OCI-M2 (cell line): ENCODE measurements at regions not wholly inside any gene's neighbourhood (a gene's known extent, or its start where the extent isn't known, plus 50 kb on each side); places are given as distances from the start of the nearest gene placed in this dataset.

Source experiments
- DNase-seq: peaks from one replicate; lab custom pipeline; 2025; ENCODE audit not compliant: unreplicated experiment; lab: John Stamatoyannopoulos, UW

DNA sequence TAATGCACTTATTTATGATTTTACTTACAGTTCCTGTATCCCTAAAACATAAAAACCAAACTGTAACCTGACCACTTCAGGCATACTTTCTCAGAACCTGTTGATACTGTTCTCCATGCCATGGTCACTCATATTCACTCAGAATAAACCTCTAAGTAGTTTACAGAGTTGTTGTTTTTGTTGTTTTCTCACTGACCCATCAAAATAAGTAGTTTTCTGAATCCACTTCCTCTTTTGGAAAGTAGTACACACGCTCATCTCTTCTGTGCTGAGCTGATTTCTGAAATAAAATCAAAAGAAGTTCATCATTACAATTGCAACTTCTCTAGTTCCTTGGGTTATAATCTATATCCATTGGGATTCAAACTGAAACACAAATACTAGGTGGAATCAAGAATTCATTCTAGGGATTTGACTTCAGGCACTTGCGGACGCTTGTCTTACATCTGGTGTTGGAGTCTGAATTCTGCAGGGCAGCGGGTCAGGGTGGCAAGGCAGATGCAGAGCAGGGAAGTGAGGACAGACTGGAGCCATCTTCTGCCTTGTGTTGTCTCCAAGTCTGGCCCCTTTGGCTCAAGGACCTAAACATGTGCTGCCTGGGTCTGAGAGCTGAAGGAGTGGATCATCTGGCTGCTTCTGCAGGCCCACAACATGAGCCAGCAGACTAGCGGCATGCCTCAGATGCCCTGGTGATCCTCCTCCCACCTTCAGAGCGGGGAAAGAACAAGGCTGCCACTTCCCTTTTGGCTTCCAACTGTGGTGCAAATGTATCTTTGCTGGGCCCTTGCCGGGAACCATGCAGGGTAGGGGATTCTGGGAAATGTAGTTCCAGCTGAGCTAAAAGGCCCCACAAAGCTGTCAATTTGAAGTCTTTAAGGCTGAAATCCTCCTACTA is 167.9 kb upstream of the MYLIP start:
- no peak for DNase-seq

DNA sequence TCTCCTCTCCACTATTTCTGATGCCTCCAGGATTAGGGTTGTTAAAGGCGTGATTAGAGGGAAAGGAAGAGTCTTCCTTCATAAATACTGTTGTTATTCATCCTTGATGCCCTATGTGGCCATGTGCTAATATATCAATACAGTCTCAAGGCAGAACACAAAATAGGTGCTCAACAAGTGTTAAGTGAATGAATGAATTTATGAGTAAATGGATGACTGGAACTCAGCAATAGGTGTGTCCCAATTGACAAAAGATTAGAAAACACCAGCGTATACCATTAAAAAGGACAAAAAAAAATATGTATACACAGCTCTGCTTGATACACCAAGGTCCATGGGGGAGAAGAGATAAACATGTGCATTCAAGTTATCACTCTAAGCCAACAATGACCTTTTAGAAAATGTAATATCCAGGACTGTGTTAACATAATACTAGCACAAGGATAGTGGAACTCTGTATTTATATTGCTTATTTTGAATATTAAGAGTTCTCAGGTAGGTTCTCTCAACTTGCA is 171.2 kb upstream of the MYLIP start:
- DNase-seq = no peak

DNA sequence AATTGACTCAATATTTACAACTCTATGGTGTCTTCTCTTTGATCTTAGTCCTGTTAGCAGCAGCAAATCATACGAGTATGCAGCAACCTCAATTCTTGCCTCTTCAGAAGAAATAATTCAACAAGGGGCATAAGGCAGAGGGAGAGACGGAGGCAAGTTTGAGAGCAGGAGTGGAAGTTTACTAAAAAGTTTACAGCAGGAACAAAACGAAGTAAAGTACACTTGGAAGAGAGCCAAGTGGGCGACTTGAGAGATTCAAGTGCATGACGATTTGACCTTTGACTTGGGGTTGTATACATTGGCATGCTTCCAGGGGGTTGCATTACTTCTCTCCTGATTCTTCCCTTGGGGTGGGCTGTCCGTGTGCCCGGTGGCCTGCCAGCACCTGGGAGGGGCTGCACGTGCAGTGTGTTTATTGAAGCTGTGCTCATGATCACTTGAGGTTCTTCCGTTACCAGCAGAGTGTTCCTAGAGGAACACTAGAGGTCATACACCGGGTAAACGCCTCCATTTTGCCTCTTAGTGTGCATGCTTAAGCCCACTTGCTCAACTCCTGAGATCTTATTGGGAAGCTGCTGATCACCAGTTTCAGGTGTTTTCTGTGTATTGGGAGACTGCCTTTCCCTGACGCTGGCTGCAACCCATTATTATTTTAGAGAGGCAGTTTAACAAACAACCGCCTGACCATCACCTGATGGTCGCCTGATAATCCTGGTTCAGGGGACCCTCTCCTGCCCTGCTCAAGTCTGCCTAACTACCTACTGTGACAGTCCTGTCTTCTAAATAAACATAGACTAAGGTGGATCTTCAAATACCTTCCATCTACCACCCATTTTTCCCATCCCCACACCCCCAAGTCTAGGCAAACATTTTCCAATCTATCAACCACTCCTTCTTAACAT is 172.4 kb upstream of the MYLIP start:
- DNase-seq = no peak

DNA sequence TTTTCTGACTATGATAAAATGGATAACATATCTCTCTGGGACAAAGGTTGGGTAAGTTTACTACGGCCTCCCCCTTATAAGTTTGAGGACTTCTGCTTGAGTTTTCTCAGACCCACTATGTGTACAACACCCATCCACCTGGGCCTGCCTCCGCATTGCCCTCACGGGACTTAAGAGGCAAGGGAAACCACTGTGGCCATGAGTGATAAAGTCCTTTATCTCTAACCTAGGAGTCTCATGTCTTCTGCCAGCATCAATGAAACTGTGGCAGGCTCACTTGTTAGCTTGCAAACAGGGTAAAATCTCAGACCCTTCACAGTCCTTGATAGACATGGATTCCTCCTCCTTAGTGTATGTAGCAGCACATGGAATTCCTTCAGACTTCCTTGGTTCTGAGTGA is 173.4 kb upstream of the MYLIP start:
- DNase-seq = no peak

DNA sequence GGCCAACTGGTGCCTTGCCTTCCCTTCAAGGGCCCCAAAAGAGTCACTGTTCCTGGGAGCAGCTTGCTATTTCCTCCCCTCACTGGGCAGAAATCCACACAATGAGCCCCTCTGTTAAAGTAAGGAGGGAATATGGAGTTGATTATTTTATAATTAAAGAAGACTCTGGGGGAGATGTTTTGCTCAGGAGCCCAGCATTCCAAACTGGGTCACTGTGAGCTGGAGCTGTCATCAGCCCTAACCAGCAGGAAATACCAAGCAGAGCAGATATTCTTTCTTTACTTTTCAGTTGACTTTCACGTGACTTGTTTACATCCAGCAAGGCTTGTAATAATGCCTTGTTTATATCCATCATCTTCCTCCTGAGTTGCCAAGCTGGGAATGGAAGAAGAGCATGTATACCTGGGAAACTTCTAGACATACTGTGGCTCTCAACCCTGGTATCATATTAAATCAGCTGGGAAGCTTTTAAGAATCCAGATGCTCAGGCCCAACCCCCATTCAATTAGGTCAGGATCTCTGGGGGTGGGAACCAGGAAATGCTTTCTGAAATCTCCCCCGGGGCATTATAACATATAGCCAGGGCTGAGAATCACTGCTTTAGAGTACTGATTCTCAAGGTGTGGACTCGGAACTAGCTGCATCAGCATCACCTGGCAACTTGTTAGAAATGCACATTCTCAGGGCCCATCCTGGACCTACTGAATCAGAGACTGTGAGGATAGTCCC is 175.6 kb upstream of the MYLIP start:
- no peak for DNase-seq

DNA sequence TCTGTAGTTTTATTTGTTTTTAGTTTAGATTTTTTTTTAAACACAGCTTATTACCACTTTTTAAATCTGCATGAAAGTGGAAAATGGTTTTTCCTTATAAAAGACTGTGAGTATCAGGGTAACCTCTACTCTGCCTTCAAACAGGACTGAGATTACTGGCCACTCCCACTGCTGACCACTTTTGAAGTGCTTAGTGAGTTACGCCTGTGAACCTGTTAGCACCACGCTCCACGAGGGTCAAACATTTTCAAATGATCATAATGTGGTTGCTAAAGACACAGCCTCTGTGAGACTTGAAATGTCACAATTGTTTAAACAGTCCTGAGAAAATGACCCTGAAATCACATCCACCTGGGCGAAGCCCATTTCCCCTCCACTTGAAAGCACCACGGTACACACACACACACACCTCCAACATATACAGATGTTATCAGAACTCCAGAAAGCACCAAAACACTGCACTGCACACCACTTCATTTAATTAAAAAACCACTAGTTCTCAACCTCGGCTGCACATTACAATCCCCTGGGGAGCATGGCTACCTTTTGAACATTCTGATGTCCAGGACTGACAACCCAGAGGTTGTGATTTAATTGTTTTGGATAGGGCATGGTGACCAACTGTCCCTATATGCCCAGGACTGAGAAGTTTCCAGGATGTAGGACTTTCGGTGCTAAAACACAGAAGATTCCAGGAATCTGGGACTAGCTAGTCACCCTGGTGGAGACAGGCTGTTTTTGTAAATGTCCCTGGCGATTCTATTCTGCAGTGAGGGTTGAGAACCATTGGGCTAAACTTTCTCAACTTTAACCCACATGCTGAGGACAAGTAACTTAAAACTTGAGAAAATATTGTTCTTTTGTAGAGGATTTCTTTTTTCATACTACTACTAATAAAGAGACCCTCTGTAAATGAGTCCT is 176.4 kb upstream of the MYLIP start:
- no peak for DNase-seq

DNA sequence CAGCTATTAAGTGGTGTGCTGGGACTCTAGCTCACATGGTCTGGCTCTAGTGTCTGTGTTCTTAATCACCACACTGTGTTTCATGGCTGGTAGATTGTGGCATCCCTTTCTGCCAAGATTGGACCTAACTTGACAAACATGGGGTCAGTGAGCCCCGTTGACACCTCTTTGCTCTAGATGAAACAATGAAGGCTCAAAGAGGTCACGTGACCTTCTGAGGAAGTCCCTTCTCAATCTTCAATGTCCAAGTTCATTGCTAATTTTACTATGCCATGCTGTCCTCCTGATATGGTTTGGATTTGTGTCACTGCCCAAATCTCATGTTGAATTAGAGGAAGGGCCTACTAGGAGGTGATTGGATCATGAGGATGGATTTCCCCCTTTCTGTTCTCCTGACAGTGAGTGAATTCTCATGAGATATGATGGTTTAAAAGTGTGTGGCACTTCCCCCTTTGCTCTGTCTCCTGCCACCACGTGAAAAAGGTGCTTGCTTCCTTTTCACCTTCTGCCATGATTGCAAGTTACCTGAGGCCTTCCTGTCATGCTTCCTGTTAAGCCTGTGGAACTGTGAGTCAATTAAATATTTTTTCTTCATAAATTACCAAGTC is 177.8 kb upstream of the MYLIP start:
- DNase-seq = no peak

DNA sequence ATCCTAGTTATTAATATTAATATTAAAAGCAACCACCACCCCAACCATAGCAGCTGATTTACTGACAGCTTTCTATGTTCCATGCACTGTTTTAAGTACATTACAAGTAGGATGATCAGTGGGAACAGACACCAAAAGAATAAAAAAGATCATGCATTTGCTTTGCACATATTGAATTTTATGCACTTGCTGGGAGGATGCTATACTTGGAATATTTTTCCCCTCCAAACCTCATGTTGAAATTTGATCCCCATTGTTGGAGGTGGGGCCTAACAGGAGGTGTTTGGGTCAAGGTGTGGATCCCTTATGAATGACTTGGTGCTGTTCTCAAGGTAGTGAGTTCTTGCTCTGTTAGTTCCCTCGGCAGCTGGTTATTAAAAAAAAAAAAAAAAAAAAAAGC is 178.9 kb upstream of the MYLIP start:
- no peak for DNase-seq

DNA sequence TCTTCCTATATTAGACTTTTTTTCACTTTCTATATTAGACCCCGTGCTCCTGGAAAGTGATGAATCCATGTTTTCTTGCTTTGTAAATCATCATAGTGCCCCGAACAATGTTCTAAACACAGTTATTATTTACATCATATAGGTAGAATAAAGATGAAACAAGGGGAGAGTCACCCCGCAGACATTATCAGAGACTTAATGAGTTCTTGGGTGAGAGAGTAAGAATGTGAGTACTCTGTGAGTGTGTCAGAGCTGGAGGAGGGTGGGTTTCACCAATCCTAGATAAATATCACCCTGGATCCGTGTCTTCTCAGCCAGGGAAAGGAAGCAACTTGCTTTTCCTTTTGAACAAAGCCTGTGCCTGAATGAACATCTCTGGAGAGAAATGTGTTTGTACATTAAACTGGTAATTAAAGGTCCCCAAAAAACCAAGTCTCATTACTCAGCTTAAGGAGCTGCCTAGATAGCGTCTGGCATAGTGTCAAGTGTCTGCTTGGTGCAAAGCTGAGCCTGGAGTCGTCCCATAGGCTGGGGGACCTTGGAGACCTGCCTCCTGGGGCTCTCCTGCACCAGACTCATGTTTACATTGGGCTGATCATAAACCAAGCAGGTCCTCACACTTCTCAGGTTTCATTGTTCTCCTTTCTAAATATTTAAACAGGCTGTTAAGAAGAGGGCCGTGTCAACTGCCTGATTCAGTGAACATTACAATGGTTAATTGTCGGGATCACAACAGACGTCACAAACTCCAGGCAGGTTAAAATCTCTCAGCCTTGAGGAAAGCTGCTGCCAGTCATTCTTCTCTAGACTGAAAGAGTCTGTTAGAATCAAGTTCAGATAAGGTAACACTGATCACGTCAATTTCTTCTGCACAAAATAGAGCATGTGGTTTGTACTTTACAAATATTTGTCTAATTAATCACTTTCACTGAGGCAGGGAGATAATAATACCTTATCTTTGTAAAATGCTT is 179.7 kb upstream of the MYLIP start:
- DNase-seq = no peak

DNA sequence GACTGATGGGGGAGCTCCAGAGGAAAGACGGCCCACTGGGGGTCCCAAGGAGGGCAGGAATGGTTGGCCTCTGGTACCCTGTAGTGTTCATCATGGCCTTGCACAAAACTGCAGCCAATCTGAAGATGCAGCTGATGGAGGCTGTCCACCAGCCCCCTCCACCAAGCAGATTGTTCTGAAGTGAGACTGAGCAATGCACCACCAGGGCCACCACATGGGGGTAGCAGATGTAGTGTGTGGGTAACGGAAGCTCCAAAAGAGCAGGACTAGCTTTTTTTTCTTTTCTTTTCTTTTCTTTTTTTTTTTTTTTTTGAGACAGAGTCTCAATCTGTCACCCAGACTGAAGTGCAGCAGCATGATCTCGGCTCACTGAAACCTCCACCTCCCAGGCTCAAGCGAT is 181.0 kb upstream of the MYLIP start:
- no peak for DNase-seq

DNA sequence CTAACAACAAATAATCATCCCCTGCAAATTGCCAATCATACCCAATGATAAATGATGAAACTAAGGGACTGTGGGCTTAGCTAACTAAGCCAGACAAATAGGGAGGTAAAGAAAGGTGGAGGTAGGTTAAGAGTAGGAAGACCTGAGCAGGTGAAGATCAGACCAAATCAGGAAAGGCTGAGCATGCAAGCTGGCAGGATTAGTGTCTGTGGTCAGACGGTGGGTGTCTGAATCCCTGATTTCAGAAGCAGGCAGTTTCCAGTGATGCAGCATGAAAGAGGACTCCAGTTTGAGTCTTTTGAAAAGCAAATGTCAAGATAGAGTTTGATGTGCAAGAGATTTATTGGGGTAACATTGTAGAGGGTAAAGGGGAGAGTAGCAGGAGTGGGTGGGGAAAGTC is 181.4 kb upstream of the MYLIP start:
- DNase-seq = no peak

DNA sequence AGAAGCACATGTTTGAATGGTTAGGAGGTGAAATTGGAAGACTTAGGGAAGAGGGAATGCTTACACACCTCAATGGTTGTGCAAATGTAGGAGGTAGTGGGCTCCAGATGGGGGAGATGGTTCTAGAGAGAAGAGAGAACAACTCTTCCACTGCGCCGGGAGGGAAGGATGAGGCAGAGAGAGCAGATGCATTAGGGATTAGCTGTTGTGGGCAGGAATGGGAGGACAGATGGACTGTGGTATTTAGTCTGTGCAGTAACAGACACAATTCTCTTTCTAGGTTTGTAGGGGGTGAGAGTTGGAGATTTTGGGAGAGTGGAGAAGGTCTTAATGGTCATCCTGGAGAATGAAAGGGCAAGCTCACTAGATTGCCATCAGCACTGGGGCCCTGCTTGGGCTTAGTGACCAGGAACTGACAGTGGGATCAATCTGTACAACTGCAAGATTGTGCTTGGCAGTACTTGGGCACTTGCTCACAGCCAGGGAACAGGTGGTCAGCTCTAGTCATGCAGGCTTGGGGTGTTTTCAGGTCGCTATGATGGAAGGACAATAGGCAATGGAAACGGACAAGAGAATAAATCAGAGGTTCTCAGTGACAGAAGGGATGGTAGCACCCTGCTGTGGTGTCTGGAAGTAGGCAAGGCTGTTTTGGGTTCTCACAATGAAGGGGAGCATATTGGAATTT is 182.0 kb upstream of the MYLIP start:
- DNase-seq = no peak

DNA sequence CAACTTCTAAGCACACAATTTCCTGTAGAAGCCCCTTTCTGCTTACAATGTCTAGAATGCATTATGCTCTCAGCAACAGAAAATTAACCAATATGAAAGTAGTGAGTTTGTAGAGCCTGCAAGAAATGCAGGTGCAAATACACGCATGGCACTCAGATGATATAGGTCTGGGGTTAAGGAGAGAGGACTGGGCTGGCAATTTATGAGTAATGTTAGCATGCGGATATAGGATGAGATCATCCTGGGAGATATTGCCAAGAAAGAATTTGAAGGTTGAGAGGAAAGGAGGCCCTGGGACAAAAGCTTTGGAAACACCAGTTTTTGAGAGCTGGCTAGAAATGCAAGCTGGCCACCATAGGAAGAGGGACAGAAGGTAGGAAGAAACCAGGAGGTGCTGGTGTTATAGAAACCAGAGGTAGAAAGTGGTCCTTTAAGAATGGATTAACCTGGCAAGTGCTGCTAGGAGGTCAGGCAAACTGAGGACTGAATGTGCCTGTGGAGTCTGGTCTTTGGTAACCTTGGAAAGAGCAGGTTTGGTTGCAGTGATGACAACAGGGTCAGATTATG is 183.2 kb upstream of the MYLIP start:
- DNase-seq = no peak

DNA sequence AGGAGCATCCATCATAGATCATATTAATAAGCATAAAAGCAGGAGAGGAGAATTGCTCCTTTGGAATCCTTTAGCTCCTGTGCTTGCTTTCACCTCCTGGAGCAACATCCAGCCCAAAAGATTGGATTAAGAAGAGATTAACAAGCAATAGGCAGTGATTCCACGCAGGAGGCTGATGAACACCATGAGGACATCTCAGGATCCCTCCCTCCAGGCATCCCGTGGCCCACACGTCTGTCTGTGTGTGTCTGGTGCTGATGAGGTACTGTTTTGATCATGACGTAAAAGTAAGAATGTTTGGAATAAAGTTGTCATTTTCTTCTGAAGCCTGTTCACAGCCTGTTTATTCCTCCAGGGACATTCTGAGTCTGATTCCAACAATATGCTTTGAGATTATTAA is 185.5 kb upstream of the MYLIP start:
- no peak for DNase-seq

DNA sequence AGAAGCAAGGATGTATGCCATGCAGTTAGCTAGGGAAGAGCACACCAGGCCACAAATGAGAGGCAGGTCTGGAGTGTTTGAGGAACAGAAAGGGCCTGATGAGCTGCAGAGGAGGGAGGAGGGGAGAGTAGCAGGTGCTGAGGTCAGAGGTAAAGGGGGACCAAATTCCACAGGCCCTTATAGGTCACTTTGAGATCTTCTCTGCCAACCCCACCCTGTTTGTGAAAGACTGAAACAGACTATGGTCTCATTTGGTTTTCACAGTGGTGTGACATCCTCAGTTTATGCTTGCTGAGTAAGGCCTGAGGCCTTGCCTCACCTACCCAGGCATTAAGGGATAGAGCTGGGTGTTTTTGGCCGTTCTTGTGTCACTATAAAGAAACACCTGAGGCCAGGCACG is 187.7 kb upstream of the MYLIP start:
- DNase-seq = no peak

DNA sequence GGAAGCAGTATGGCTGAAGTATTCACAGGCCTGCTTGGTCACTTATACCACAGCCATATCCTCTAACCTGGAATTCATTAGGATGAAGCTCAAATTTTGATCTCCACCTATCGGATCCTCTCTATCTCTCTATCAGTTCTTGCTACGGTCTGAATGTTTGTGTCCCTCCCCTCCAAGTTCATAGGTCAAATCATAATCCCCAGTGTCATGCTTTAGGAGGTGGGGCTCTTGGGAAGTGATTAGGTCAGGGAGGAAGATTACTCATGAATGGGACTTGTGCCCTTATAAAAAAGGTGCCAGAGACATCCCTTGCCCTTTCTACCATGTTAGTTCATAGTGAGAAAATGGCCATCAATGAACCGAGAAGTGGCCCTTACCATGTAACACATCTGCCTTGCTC is 190.8 kb upstream of the MYLIP start:
- DNase-seq = no peak

DNA sequence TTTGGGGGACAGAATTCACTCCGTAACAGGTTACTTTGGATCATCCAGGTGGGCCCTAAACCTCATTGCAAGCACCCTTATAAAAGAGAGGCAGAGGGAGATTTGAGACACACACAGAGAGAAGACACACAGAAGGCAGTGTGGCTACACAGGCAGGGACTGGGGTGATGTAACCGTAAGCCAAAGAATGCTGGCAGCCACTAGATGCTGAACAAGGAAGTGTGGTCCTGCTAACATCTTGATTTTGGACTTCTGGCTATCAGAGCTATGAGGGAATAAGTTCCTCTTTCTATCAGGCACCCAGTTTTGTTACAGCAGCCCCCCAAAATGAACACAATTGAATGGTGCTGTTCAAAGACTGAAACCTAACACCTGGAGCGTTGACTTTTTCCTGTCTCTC is 191.3 kb upstream of the MYLIP start:
- no peak for DNase-seq

DNA sequence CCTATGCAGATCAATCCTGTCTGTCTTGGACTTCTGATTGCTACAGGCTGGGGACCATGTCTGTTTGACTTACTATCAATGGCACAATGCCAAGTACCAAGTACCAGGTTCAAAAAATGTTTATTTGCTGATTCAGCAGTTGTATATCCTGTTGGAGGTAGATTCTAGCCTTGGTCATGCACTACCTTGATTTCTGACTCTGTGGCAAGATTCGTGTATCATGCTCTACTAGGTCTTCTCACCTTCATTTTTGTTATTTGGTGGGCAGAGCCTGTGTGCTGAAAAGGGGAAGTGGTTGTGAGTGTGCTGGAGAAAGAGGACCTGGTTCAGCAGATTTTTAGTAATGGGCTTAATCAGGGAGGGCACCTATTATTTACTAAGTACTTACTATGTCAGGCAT is 192.4 kb upstream of the MYLIP start:
- DNase-seq = no peak
